ENCODE measurements at regions not wholly inside any gene's neighbourhood (a gene's known extent, or its start where the extent isn't known, plus 50 kb on each side); places are given as distances from the start of the nearest gene placed in this dataset.
"Not testable (repeated sequence)": the region's sequence is repeated elsewhere in the genome, so short reads cannot be mapped to it uniquely, and the experiment has no call there.

GRCh38 chr2:18971069-18971378, 381.7 kb upstream of the NT5C1B start:
- DNase-seq (ENCODE audit: low read depth, low spot score), result no peak
- H3K27ac ChIP-seq, result no peak overlapping the region

DNA sequence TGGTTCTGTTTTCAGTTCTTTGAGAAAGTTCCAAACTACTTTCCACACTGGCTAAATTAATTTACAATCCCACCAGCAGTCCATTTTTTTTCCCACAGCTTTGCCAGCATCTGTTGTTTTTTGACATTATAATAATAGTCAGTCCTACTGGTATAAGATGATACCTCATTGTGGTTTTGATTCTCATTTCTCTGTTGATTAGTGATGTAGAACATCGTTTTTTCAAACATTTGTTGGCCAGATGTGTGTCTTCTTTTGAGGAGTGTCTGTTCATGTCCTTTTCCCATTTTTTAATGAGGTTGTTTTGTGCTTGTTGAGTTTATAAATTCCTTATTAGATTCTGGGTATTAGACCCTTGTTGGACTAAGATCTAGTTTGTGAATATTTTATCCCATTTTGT, 376.8 kb upstream of the NT5C1B start:
- H3K27ac ChIP-seq, result no peak overlapping the region
- no peak for DNase-seq (ENCODE audit: low read depth, low spot score)

DNA sequence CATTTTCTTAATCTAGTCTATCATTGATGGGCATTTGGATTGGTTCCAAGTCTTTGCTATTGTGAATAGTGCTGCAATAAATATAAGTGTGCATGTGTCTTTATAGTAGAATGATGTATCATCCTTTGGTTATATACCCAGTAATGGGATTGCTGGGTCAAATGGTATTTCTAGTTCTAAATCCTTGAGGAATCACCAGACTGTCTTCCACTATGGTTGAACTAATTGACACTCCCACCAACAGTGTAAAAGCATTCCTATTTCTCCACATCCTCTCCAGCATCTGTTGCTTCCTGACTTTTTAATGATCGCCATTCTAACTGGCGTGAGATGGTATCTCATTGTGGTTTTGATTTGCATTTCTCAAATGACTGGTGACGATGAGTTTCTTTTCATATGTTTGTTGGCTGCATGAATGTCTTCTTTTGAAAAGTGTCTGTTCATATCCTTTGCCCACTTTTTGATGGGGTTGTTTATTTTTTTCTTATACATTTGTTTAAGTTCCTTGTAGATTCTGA, 374.4 kb upstream of the NT5C1B start:
- DNase-seq (ENCODE audit: low read depth, low spot score); H3K27ac ChIP-seq: not testable (repeated sequence)

GRCh38 chr2:18961991-18962421, 372.6 kb upstream of the NT5C1B start:
- H3K27ac ChIP-seq, result no peak overlapping the region
- DNase-seq (ENCODE audit: low read depth, low spot score), result no peak

- peak overlapping the region; percentile 17 for H3K27ac ChIP-seq
- no peak for DNase-seq (ENCODE audit: low read depth, low spot score)
These were observed 370.8 kb upstream of the NT5C1B start for GRCh38 chr2:18959952-18960717.

DNA sequence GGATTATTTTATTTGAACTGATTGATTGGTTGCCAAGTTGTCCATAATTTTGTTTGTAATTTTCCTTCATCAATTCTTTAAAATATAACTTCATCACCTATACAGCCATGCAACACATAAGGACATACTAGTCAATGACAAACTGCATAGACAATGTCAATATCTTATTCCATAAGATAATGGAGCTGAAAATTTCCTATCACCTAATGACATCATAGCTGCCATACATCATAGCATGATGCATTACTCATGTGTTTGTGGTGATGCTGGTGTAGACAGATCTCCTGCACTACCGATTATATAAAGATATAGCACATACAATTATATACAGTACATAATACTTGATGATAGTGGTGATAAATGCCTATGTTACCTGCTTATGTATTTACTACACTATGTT, 369.8 kb upstream of the NT5C1B start:
- no peak overlapping the region for H3K27ac ChIP-seq
- no peak for DNase-seq (ENCODE audit: low read depth, low spot score)

DNA sequence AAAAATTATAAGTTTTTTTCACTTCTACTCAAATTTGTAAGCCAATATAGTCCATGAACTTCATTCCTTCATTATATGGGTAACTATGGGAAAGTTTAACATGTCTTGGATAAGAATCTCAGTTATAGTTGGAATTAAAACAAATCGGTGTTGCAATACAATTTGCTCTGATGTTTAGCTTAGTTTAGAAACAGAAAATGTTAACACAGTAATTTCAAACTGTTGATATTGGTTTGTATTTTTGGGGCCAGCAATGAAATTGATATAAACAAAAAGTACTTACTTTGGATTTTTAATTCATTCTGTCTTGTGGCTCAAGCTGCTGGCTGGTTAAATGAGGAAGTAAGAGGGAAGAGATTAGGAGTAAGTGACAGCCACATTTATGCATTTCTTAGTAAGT, 368.5 kb upstream of the NT5C1B start:
- DNase-seq (ENCODE audit: low read depth, low spot score), result no peak
- no peak overlapping the region for H3K27ac ChIP-seq

GRCh38 chr2:18950361-18950851, 361.0 kb upstream of the NT5C1B start:
- DNase-seq (ENCODE audit: low read depth, low spot score), result no peak
- H3K27ac ChIP-seq, result no peak overlapping the region

DNA sequence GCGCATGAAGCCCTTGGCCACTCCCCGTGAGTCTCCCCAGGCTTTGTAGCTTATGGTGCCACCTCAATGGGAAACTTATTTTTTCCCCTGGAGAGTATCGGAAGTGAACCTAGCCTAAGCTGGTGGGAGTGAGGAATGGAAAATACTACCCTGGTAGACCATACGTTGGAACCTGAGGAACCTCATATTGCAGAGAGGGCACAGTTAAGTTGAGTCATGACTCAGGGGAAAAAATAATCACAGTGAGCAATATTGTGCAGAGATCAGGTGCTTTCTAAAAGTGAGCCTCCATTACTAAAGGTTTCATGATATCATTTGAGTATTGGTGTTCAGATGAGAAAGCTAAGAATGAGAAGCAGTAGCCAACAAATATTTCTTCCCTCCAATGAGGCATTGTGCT, 360.5 kb upstream of the NT5C1B start:
- DNase-seq (ENCODE audit: low read depth, low spot score), result no peak
- H3K27ac ChIP-seq, result no peak overlapping the region

DNA sequence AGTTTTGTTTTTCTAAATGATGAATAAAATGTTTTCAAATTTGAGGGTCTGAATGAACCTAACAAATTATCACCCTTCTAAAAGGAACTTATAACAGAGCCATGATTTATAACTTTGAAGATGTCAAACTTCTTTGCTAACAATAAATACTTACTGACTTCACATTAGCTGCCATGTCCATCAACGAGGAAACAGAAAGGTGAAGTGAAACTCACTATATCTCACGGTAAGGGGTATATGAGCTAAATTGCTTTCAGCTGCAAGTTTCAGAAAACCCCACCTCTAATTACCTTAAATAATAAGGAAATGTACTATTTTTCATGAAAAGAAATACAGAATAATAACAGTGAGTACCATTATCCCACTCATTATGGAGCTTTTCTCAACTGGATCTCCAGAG, 350.8 kb upstream of the NT5C1B start:
- DNase-seq (ENCODE audit: low read depth, low spot score), result no peak
- H3K27ac ChIP-seq, result no peak overlapping the region

- H3K27ac ChIP-seq; DNase-seq (ENCODE audit: low read depth, low spot score): not testable (repeated sequence)
These were observed 350.4 kb upstream of the NT5C1B start for GRCh38 chr2:18939740-18940139.

DNA sequence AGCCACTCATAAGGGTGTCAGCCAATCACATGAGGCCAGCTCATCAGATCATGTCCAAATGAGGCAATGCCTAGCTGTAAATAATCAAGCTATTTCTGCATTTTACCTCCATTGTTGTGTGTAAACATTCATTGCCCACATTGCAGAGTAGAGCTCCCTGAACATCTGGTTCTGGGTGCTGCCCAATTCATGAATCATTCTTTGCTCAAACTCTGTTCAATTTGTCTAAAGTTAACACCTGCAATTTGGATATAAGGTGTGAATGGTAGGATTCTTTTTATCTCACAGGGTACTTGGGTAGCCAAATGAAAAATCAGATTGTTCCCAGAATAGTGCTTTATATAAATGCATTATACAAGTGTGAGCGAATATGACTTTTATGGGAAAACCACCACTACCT, 345.5 kb upstream of the NT5C1B start:
- no peak for DNase-seq (ENCODE audit: low read depth, low spot score)
- no peak overlapping the region for H3K27ac ChIP-seq

DNA sequence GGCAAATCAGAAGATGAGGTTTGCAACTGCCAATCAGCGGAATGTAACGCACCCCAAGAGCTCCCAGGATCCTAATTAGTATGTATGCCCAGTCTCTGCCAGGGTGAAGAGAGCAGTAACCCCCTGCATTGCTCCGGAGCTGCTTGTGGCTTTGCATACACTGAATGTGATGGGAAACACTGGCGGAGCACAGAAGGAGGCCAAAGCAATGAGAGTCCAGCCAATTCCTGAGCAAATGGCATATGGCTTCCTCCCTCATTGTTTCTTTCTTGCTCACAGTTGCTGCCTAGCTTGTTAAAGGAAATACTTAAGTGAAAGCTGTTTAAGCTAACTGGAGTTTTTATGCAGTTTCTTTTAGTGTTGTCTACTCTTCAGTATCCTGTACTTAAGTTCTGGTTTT, 343.5 kb upstream of the NT5C1B start:
- no peak for DNase-seq (ENCODE audit: low read depth, low spot score)
- no peak overlapping the region for H3K27ac ChIP-seq

DNA sequence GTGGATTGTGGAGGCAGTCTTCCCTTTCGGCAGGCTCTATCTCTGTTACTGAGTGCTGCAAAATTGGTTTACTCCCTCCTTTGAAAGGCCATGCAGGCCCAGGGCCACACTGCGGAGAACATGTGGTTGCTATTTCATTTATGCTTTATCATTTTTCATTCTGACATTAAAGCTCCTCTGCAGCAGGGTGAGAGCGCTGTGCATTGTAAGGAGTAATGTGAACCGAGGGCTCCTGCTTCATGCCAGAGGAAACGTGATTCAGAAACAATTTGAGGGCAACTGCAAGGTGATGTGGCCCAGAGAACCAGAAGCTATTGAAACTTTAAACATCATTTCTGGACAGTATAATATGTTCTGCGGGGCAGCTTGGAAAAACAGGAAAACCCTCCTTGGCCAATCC, 341.6 kb upstream of the NT5C1B start:
- no peak overlapping the region for H3K27ac ChIP-seq
- no peak for DNase-seq (ENCODE audit: low read depth, low spot score)

- DNase-seq (ENCODE audit: low read depth, low spot score), result no peak
- H3K27ac ChIP-seq, result no peak overlapping the region
These were observed 338.3 kb upstream of the NT5C1B start for GRCh38 chr2:18927525-18928232.

DNA sequence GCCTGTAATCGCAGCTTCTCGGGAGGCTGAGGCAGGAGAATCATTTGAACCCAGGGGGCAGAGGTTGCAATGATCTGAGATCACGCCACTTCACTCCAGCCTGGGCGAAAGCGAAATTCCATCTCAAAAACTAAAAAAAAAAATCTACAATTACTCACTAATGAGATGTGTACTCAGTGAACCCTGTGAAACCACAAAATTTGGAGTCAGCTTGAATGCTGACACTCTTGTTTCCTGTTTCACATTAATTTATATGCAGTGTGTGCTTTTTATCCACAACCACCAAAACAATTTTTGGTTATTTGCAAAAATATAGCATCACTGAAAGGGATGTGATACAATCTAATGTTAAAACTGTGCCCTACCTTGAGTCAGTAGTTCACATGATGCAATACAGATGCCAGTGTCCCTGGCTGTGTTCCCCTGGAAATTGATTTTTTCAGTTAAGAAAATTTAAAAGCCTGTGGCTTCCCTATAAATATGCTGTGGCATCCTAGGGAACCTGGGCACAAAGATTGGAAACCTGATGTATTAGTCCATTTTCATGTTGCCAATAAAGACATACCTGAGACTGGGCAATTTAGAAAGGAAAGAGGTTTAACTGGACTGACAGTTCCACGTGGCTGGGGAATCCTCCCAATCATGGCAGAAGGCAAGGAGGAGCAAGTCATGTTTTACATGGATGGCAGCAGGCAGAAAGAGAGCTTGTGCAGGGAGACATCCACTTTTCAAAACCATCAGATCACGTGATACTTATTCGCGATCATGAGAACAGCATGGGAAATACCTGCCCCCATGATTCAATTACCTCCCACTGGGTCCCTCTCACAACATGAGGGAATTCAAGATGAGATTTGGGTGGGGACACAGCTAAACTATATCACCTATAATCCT, 337.5 kb upstream of the NT5C1B start:
- no peak overlapping the region for H3K27ac ChIP-seq
- DNase-seq (ENCODE audit: low read depth, low spot score), result no peak

DNA sequence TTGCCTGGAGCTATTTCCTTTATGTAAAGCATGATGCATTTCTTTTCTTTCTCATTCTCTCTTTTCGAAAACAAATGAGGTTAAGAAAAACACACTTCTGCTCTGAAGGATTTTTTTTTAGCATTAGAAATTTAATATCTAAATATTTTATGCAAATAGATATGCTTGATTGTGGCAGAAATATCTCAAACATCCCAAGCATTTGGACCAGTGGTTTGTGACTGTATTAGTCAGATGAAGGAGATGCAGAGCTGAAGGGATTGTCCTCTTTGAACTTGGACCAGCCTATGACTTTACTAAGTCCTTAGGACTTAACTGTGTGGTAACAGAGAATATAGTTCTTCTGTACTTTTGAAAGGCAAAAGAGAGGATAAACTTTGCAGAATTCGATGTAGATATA, 335.9 kb upstream of the NT5C1B start:
- no peak overlapping the region for H3K27ac ChIP-seq
- DNase-seq (ENCODE audit: low read depth, low spot score), result no peak

DNA sequence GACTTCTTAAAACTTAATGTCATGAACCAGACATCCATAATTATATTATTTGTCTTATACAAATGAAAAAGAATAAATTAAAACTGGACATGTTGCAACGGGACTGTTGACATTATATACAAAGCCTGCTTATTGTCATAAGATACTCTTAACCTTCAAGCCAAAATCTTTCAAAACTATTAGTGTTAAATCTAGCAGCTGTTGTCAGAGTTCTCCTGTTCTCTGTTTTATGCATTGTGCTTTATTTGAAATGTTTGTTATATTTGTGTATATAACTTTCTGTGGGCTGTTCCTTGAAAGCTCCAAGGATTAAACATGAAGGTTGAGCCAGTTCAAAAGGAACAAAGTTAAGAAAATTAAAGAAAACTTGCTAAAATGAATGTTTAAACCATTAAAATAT, 335.5 kb upstream of the NT5C1B start:
- no peak for DNase-seq (ENCODE audit: low read depth, low spot score)
- H3K27ac ChIP-seq, result no peak overlapping the region

GRCh38 chr2:18924386-18924785, 335.0 kb upstream of the NT5C1B start:
- no peak for DNase-seq (ENCODE audit: low read depth, low spot score)
- H3K27ac ChIP-seq, result no peak overlapping the region

- DNase-seq (ENCODE audit: low read depth, low spot score), result no peak
- no peak overlapping the region for H3K27ac ChIP-seq
These were observed 332.9 kb upstream of the NT5C1B start for GRCh38 chr2:18922276-18922675.

GRCh38 chr2:18918280-18918679, 328.9 kb upstream of the NT5C1B start:
- H3K27ac ChIP-seq, result no peak overlapping the region
- DNase-seq (ENCODE audit: low read depth, low spot score), result no peak

Measured in epithelial cell of prostate (primary cell).